IPS DF 4.7 (cell line): ENCODE measurements at regions not wholly inside any gene's neighbourhood (a gene's known extent, or its start where the extent isn't known, plus 50 kb on each side); places are given as distances from the start of the nearest gene placed in this dataset.

Experiments
- DNase-seq: peaks from one replicate; pipeline ENCODE4 v3.0.0-alpha.2; 2013; ENCODE audit warnings: low spot score; ENCODE audit errors: extremely low read depth

- DNase-seq: no peak
Observed at GRCh38 chr11:92276773-92277172, 52.2 kb downstream of the FAT3 start.

DNA sequence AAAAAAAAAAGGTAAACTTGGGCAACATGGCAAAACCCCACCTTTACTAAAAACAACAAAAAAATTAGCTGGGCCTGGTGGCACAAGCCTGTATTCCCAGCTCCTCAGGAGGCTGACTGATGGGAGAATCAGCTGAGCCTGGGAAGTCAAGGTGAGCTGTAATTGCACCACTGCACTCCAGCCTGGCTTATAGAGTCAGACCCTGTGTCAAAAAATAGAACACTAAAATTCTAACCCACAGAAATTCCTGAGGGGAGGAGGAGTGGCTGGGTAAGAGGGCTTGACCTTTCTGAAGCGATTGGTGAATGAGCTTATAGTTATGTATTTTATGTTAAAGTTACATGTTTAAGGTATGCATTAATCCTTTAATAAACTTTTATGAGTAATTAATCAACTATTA lies 53.3 kb downstream of the FAT3 start:
- DNase-seq: no peak

DNA sequence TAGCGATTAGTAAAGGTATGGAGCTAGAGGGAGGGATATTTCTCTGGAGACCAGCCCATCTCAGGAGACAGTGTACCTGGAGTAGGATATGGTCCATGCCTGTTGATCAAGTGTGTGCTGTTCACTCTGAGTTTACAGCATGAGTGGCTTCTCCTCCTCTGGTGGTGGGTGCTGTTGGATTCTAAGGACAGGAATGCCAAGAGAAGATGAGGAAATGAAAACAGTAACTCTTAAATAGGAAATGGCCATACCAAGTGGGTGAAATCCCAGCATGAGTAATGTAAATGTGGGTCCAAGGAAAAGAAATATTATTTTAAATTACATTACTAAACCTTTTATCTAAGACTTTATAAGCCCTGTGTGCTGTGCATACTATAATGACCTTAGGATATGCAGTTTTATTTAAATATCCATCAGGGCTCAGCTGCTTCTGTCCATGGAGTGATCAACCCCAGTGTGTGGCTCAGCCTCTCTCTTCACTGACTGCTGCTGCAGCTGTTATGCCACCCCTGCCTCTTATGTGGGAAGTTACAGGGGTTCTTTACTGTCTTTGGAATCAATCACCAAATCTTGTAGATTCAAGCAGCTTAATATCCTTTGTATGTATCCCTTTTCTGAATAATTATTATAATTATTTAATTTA lies 54.3 kb downstream of the FAT3 start:
- DNase-seq: no peak

- no peak for DNase-seq
Observed at GRCh38 chr11:92284107-92284506, 59.5 kb downstream of the FAT3 start.

DNA sequence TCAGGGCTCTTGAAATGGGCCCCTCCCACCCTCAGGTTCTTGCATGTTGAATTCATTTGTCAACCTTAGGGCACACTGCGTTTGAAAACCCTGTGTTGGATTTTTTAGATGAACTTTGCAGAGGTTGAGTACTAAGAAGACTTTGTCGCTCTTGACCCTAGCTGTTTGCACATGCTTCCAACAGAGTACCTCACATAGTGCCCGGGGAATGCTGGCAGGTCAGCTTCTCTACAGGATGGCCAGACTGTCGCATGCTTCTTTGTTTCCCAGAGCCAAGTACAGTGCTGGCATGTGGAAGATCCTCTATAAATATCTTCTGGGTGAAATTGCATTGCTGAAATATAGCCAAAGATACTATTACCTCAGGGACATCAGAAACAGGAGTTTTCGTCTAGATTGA lies 59.9 kb downstream of the FAT3 start:
- no peak for DNase-seq

DNA sequence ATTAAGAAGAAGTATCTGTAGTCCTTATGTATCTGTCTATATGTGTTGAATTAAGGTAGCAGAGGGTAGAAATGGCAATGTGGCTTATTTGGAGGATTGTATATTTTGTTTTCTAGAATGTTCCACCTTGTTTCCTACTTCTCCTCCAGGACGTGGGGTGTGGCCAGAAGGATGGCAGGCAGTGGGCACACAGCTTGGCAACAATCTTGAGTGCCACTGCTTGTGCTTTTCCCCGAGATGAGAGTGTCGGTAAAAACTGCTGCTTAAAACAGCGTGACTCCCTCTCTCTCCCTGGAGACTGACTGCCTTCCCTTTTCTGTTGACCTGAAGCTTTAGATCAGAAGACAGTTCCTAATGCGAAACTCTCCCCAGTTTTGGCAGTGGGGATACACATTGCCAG lies 61.2 kb downstream of the FAT3 start:
- DNase-seq: no peak

- DNase-seq: no peak
Observed at GRCh38 chr11:92286709-92287108, 62.1 kb downstream of the FAT3 start.

- no peak for DNase-seq
Observed at GRCh38 chr11:92295175-92296137, 70.8 kb downstream of the FAT3 start.

DNA sequence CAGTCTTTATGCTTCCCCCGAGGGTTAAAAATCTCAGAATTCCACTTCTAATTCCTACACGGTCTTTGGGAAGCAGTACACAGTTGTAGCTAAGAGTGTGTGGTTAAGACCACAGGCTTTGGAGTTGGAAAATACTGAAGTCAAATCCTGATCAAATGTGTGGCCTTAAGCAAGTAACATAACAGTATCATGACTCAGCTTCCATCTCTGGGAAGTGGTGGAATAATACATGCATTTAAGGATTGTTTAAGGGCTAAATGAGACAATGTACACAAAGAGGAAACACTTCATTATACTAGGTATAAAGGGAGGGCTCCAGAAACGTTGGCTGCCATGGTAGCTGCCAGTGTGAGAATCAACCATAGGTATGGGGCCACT lies 71.5 kb downstream of the FAT3 start:
- no peak for DNase-seq

DNA sequence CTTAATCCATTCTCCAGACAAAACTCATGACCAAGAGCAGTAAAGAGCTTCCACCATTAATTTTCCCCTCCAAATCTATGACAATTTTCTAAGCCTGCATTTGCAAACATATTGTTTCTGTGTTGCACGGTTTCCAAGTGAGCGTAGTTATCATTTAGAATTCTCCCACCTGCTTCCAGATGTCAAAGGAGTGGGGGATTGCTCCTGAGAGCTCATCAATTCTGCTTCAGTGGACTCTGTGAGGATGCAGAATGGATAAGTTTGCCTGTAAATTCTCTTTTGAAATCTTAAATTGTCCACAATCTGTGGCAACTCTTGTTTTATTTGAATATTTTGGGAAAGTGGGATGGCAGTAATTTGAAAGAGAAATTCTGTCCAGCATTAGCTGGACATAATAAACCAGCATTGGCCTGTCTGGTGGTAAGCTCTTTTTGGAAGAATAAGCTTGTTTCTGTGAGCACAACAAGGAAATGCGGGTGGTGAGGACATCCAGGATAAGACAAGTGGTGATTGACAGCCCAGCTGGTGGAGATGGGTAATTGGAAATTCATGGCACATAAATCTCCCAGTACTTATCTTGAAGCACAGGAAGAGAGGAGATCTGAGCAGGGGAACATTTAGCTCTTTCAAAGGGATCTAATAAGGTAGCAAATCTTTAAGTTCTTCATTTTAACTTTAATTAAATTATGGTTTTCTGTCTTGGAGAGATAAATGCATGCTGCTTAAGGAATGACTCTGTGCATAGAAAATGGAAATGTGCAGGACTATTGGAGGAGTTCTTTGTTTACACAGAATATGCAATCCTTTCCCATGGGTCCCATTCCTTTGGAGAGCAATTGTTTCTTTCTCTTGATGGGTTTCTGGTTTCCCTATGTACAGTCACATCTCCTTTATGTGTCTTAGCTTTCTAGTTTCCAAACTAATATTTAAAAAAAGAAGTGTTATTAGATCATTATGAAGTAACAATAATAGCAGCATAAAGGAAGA lies 73.2 kb downstream of the FAT3 start:
- DNase-seq: no peak

DNA sequence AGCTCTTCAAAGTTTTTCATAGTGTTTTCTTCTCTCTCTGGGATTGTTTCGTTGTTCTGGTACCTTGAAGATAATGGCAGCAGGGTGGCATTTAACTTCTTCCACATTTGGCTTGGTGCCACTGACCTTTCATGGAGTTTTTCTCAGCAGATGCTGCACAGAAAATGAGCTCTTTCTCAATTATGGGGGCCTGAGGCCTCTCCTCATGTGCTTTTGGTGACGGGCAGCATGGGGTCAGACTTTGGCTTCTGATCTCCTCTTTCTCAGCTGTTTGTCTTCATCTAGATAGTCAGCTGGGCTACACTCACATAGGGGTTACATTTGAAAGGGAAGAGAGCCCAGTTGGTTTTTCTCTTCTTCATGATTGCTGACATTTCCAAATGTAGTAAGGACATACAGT lies 76.3 kb downstream of the FAT3 start:
- no peak for DNase-seq

DNA sequence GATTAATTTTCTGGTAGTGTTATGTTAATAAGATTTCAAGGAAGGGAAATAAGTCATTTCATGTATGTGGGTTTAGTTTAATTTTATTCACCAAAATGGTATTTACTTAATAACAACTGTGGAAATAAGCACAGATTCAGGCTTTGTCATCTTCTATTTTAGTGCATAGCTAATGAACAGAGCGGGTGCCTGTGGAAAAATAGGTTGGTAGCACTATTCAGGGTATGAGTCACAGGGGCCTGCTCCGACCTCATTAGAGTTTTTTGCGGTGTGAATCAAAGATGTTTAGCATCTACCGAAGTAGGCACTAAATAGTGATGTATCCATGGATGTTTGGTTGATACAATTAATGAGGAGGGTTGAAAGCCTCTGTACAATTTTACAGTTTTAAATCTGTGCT lies 78.2 kb downstream of the FAT3 start:
- no peak for DNase-seq

- DNase-seq: no peak
Observed at GRCh38 chr11:92304271-92304670, 79.7 kb downstream of the FAT3 start.

DNA sequence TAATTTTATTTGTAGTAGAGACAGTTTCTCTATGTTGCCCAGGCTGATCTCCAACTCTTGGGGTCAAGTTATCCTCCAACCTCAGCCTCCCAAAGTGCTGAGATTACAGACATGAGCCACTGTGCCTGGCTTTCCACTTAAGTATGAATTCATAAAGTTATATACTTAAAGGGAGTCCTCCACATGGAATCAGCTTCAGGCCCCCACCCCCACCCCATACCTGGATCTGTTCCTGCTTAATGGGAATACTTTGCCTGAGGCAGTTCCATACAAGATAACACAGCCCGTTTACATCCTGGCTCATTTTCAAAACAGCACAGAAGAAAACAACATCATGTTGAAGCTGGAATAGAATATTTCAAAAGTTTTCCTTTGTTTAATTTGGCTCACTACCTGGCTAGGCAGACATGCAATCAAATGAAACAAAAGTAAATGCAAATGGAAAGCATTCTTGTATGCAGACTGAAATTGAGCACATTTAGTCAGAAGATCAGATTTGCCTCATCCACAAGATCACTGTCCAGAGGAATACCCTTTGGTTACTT lies 82.4 kb downstream of the FAT3 start:
- no peak for DNase-seq

- DNase-seq: no peak
Observed at GRCh38 chr11:92308366-92308765, 83.7 kb downstream of the FAT3 start.

- peak; percentile 83 for DNase-seq
Observed at GRCh38 chr11:92311616-92312449, 87.2 kb downstream of the FAT3 start.

DNA sequence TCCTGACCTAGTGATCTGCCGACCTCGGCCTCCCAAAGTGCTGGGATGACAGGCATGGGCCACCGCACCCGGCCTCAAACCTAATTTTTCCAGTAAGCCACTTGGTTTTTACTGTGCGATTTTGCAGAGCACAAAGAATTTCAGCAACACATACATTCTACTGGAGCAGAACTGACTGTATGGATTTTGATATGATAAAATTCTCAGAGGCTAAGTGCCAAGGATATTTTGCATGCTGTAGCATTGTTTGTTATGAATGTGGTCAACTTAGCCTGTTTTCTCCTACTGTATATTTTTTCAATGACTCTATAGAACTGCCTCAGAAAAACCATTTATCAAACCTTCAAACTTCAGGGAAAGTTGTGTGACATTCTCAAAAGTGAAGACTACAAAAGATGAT lies 89.2 kb downstream of the FAT3 start:
- no peak for DNase-seq

GRCh38 chr11:92314499-92314898 lies 89.9 kb downstream of the FAT3 start:
- DNase-seq: no peak

DNA sequence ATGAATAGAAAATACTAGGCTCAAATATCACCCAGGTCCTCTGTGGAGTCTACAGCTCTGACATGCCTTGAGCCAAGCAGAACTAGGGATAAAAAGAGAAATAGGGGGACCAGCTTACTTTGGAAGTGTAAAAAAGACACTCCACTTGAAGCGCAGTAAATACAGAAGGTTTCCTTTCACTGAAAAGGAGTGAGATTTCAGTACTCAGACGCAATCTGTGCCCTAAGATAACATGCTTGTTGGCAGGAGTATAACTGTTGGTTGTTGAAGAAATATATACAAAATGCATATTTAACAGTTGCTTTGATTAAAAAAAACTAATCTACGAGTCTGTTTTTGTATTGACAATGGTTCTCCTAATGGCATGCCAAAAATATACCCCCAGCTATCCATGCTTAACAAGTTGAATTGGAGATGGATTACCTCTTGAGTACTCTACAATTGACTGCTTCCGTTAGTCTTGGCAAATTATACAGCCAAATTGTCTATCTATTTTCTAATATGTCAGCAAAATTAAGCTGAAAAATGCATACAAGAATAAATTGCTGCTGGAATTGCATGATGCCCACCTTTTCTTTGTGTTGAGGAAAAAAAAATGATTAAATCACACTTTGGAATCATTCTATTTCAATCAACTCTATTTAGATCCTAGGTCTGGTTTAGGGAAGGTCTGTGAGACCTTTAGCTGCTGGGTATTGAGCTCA lies 91.6 kb downstream of the FAT3 start:
- DNase-seq: no peak

DNA sequence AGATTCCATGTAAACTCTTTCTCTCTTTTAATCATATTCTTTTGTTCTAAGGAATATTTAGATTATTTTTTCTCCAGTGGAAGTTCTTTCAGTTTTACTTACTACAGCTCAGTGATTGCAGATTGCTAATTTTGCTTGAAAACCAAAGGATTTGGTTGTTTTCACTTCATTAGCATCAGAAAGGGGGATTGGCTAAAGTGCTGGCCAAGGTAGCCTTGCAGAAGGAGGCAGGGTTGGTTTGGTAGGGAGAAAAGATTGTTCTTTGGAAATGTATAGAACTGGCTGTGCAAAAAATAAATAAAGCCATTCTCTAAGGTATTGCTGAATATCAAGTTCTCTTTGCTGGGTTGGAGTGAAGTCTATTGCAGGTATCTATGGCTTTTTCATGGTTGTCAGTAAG lies 92.6 kb downstream of the FAT3 start:
- no peak for DNase-seq
